ENCODE measurements at regions not wholly inside any gene's neighbourhood (a gene's known extent, or its start where the extent isn't known, plus 50 kb on each side); places are given as distances from the start of the nearest gene placed in this dataset.

GRCh38 chr7:97285348-97285747, 167.8 kb downstream of the SDHAF3 start:
- Histone ChIP-seq H3K4me1 (ENCODE audit: control insufficient read depth, insufficient read depth, low read length) (no peaks in the 10 kb centered on the region), H3K27ac (ENCODE audit: low read length) (no peak overlapping the region), H3K4me3 (ENCODE audit: low read length) (no peak overlapping the region), H3K27me3 (ENCODE audit: control insufficient read depth, insufficient read depth, low read length) (no peaks in the 10 kb centered on the region), H3K9me3 (ENCODE audit: control insufficient read depth, insufficient read depth, low read length) (no peaks in the 10 kb centered on the region), H3K36me3 (ENCODE audit: control insufficient read depth, insufficient read depth, low read length) (no peaks in the 10 kb centered on the region)
- H3K27ac Mint-ChIP-seq = no peak overlapping the region
- H3K9me3 Mint-ChIP-seq = peaks cover 2 to 7% of the 10 kb centered on the region in 2 donors
- no peaks in the 10 kb centered on the region for H3K27me3 Mint-ChIP-seq (ENCODE audit: low read depth in 2 of 2)
- intact Hi-C loops (cut with micrococcal nuclease) = no loop called here
- no peak overlapping the region for H3K4me3 Mint-ChIP-seq
- no peak for TF ChIP-seq CTCF (IDR thresholded peaks at IDR 0.05)
- WGBS (ENCODE audit: insufficient coverage) = 50% methylated on average over 2 of the region's 2 CpGs
- no peak for ATAC-seq
- no peak for DNase-seq
- H3K36me3 Mint-ChIP-seq = no peaks in the 10 kb centered on the region
- no peaks in the 10 kb centered on the region for H3K4me1 Mint-ChIP-seq

- TF ChIP-seq CTCF (IDR thresholded peaks at IDR 0.05) = no peak
- Mint-ChIP-seq H3K27ac (no peak overlapping the region), H3K4me3 (no peak overlapping the region), H3K4me1 (no peaks in the 10 kb centered on the region), H3K9me3 (peaks cover 3 to 6% of the 10 kb centered on the region in 2 donors), H3K27me3 (ENCODE audit: low read depth in 2 of 2) (no peaks in the 10 kb centered on the region), H3K36me3 (no peaks in the 10 kb centered on the region)
- no peak for ATAC-seq
- DNase-seq = no peak
- Histone ChIP-seq H3K4me1 (ENCODE audit: control insufficient read depth, insufficient read depth, low read length) (no peaks in the 10 kb centered on the region), H3K27me3 (ENCODE audit: control insufficient read depth, insufficient read depth, low read length) (no peaks in the 10 kb centered on the region), H3K4me3 (ENCODE audit: low read length) (no peak overlapping the region), H3K36me3 (ENCODE audit: control insufficient read depth, insufficient read depth, low read length) (no peaks in the 10 kb centered on the region), H3K27ac (ENCODE audit: low read length) (no peak overlapping the region), H3K9me3 (ENCODE audit: control insufficient read depth, insufficient read depth, low read length) (no peaks in the 10 kb centered on the region)
- WGBS (ENCODE audit: insufficient coverage) = 87% methylated on average over 2 of the region's 3 CpGs
- intact Hi-C loops (cut with micrococcal nuclease) = no loop called here
Observed at GRCh38 chr7:97293031-97293430, 175.5 kb downstream of the SDHAF3 start.

- intact Hi-C loops (cut with micrococcal nuclease) = no loop called here
- peaks cover 3 to 7% of the 10 kb centered on the region in 2 donors for H3K9me3 Mint-ChIP-seq
- TF ChIP-seq CTCF (IDR thresholded peaks at IDR 0.05) = no peak
- no peaks in the 10 kb centered on the region for H3K36me3 ChIP-seq (ENCODE audit: control insufficient read depth, insufficient read depth, low read length)
- no peak overlapping the region for H3K4me3 Mint-ChIP-seq
- ATAC-seq (no peak), DNase-seq (no peak)
- H3K4me3 ChIP-seq (ENCODE audit: low read length) = no peak overlapping the region
- no peaks in the 10 kb centered on the region for H3K36me3 Mint-ChIP-seq
- WGBS (ENCODE audit: insufficient coverage) = 94% methylated on average over 2 of the region's 2 CpGs
- no peak overlapping the region for H3K27ac ChIP-seq (ENCODE audit: low read length)
- no peaks in the 10 kb centered on the region for H3K27me3 Mint-ChIP-seq (ENCODE audit: low read depth in 2 of 2)
- no peak overlapping the region for H3K27ac Mint-ChIP-seq
- no peaks in the 10 kb centered on the region for H3K9me3 ChIP-seq (ENCODE audit: control insufficient read depth, insufficient read depth, low read length)
- no peaks in the 10 kb centered on the region for H3K27me3 ChIP-seq (ENCODE audit: control insufficient read depth, insufficient read depth, low read length)
- no peaks in the 10 kb centered on the region for H3K4me1 ChIP-seq (ENCODE audit: control insufficient read depth, insufficient read depth, low read length)
- no peaks in the 10 kb centered on the region for H3K4me1 Mint-ChIP-seq
Observed at GRCh38 chr7:97298561-97298960, 181.1 kb downstream of the SDHAF3 start.

GRCh38 chr7:97305589-97305988, 188.1 kb downstream of the SDHAF3 start:
- Mint-ChIP-seq H3K27me3 (ENCODE audit: low read depth in 2 of 2) (no peaks in the 10 kb centered on the region), H3K36me3 (peaks cover 6% of the 10 kb centered on the region)

More at GRCh38 chr7:97305589-97305988, 188.1 kb downstream of the SDHAF3 start:
- intact Hi-C loops (cut with micrococcal nuclease) = no loop called here
- Histone ChIP-seq H3K4me3 (ENCODE audit: low read length) (no peak overlapping the region), H3K27me3 (ENCODE audit: control insufficient read depth, insufficient read depth, low read length) (no peaks in the 10 kb centered on the region), H3K27ac (ENCODE audit: low read length) (no peak overlapping the region), H3K36me3 (ENCODE audit: control insufficient read depth, insufficient read depth, low read length) (no peaks in the 10 kb centered on the region), H3K4me1 (ENCODE audit: control insufficient read depth, insufficient read depth, low read length) (no peaks in the 10 kb centered on the region), H3K9me3 (ENCODE audit: control insufficient read depth, insufficient read depth, low read length) (no peaks in the 10 kb centered on the region)
- Mint-ChIP-seq H3K4me3 (no peak overlapping the region), H3K9me3 (peaks cover 6 to 8% of the 10 kb centered on the region in 2 donors), H3K4me1 (no peaks in the 10 kb centered on the region), H3K27ac (no peak overlapping the region)
- ATAC-seq = no peak
- no peak for DNase-seq
- 84% methylated on average over 7 of the region's 8 CpGs for WGBS (ENCODE audit: insufficient coverage)
- no peak for TF ChIP-seq CTCF (IDR thresholded peaks at IDR 0.05)
